Rectal smooth muscle tissue (tissue), 1 donor: ENCODE measurements at regions not wholly inside any gene's neighbourhood (a gene's known extent, or its start where the extent isn't known, plus 50 kb on each side); places are given as distances from the start of the nearest gene placed in this dataset.
"Not testable (repeated sequence)": the region's sequence is repeated elsewhere in the genome, so short reads cannot be mapped to it uniquely, and the experiment has no call there.

ENCODE experiments used
- H3K27ac ChIP-seq: one replicate; pipeline ENCODE4 v1.7.0; 2013; ENCODE audit warnings: low read depth, low read length, inconsistent platforms
- H3K27me3 ChIP-seq: one replicate; pipeline ENCODE4 v1.7.0; 2013; ENCODE audit warnings: low read length; ENCODE audit not compliant: control insufficient read depth, insufficient read depth
- H3K36me3 ChIP-seq: one replicate; pipeline ENCODE4 v1.7.0; 2013; ENCODE audit warnings: low read length; ENCODE audit not compliant: control insufficient read depth, insufficient read depth
- H3K4me1 ChIP-seq: one replicate; pipeline ENCODE4 v1.7.0; 2013; ENCODE audit warnings: low read length; ENCODE audit not compliant: control insufficient read depth, insufficient read depth
- H3K4me3 ChIP-seq: one replicate; pipeline ENCODE4 v1.7.0; 2013; ENCODE audit warnings: low read length
- H3K9ac ChIP-seq: one replicate; pipeline ENCODE4 v1.7.0; 2013; ENCODE audit warnings: low read length

DNA sequence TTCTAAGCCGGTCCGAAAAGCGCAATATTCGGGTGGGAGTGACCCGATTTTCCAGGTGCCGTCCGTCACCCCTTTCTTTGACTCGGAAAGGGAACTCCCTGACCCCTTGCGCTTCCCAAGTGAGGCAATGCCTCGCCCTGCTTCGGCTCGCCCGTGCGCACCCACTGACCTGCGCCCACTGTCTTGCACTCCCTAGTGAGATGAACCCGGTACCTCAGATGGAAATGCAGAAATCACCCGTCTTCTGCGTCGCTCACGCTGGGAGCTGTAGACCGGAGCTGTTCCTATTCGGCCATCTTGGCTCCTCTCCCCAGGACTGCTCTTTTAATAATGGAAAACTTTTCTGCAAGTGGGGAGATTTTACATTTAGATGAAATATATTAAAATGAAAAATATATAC, 297.5 kb downstream of the LNPK start:
- not testable (repeated sequence) for H3K9ac ChIP-seq, H3K4me3 ChIP-seq

DNA sequence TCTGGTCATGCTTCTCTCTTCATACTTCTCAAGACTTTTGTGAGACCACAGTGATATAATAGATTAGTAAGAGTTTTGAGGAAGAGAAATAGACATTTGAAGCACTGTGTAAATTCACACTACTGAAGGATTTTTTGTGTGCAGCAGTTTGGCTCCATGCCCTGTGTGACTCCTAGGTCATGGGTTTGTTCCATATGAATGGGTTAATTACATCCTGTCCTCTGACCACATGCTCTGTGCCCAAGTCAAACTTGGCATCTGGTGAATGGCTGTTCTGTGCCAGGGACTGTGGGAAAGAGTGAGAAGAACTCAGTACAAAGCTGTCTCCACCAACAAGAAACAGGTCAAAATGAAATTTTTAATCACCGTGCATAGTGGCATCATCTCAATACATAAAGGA, 304.0 kb downstream of the LNPK start:
- H3K4me1 ChIP-seq = no peaks in the 10 kb centered on the region
- no peak overlapping the region for H3K9ac ChIP-seq
- H3K36me3 ChIP-seq = no peaks in the 10 kb centered on the region
- no peak overlapping the region for H3K27ac ChIP-seq
- H3K27me3 ChIP-seq = no peaks in the 10 kb centered on the region
- H3K4me3 ChIP-seq = no peak overlapping the region

More for the DNA sequence above, 297.5 kb downstream of the LNPK start:
- not testable (repeated sequence) for H3K4me1 ChIP-seq, H3K36me3 ChIP-seq, H3K27ac ChIP-seq, H3K27me3 ChIP-seq

- Histone ChIP-seq H3K4me1 (no peaks in the 10 kb centered on the region), H3K36me3 (no peaks in the 10 kb centered on the region), H3K4me3 (no peak overlapping the region), H3K27ac (no peak overlapping the region), H3K9ac (no peak overlapping the region), H3K27me3 (no peaks in the 10 kb centered on the region)
Measured at GRCh38 chr2:175690113-175690837, 311.8 kb downstream of the LNPK start.

- Histone ChIP-seq H3K27me3 (no peaks in the 10 kb centered on the region), H3K4me1 (no peaks in the 10 kb centered on the region), H3K27ac (no peak overlapping the region), H3K36me3 (no peaks in the 10 kb centered on the region), H3K9ac (no peak overlapping the region), H3K4me3 (no peak overlapping the region)
Measured at GRCh38 chr2:175688243-175688642, 313.8 kb downstream of the LNPK start.

GRCh38 chr2:175687465-175687864, 314.6 kb downstream of the LNPK start:
- Histone ChIP-seq H3K36me3 (no peaks in the 10 kb centered on the region), H3K4me3 (no peak overlapping the region), H3K9ac (no peak overlapping the region), H3K27me3 (no peaks in the 10 kb centered on the region), H3K4me1 (no peaks in the 10 kb centered on the region), H3K27ac (no peak overlapping the region)

DNA sequence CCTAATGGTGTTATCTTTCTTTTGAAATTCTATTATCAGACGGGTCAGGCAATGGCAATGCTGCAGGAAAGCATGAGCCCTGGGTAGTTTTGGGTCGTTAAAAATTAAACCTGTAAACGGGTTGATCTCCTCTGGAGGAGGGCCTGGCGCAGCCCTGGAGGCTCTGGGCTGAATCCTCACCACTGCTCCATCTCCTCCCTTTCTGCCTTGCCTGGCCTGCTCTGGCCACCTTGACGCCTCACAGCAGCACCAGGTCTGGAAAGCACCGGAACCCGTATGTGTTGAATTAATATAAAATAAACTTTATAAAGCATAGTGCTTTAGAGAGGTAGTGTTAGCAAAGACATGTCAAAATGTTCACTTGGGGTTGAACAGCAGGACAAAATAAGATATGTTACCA, 316.1 kb downstream of the LNPK start:
- no peaks in the 10 kb centered on the region for H3K27me3 ChIP-seq

DNA sequence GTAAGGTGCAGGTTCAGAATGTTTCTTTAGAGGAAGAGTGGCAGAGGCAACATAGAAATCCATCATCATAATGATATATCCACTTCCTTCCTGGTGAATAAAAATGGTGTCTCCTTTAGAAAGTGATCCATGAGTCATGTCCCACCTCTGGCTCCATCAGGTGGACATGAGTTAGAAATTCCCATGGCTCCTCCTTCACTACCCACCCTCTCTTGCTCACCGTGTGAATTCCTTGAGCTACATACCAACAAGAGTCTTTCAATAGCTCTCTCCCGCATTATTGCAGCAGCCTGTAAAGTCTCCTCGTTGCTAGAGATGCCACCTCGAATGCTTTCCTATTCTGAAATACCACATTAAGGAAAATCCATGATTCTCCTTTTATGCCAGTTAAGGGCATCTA, 317.6 kb downstream of the LNPK start:
- Histone ChIP-seq H3K27ac (no peak overlapping the region), H3K9ac (no peak overlapping the region), H3K4me1 (no peaks in the 10 kb centered on the region), H3K36me3 (no peaks in the 10 kb centered on the region), H3K27me3 (no peaks in the 10 kb centered on the region), H3K4me3 (no peak overlapping the region)

More for the DNA sequence above, 316.1 kb downstream of the LNPK start:
- H3K27ac ChIP-seq = no peak overlapping the region
- no peaks in the 10 kb centered on the region for H3K4me1 ChIP-seq
- H3K4me3 ChIP-seq = no peak overlapping the region
- H3K9ac ChIP-seq = no peak overlapping the region
- H3K36me3 ChIP-seq = no peaks in the 10 kb centered on the region

DNA sequence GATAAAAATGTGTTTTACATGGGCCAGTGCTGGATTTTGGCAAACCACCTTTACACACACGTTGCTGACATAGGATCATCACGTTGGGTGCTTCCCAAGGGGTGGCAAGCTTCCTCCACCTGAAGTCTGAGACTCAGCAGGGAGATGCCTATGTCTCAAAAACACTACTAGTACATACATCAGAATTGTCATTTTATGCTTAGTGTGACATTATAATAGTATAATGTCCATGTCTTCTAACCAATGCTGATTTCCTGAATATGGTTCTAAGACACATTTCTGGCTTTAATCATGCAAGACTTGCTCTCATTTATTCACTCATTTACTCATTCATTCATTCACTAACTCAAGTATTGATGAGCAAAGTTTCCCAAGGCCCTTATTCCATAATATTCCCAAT, 322.3 kb downstream of the LNPK start:
- Histone ChIP-seq H3K4me1 (no peaks in the 10 kb centered on the region), H3K27ac (no peak overlapping the region), H3K36me3 (no peaks in the 10 kb centered on the region), H3K27me3 (no peaks in the 10 kb centered on the region), H3K4me3 (no peak overlapping the region), H3K9ac (no peak overlapping the region)

GRCh38 chr2:175679231-175679630, 322.8 kb downstream of the LNPK start:
- Histone ChIP-seq H3K36me3 (no peaks in the 10 kb centered on the region), H3K27ac (no peak overlapping the region), H3K4me3 (no peak overlapping the region), H3K4me1 (no peaks in the 10 kb centered on the region), H3K27me3 (no peaks in the 10 kb centered on the region), H3K9ac (no peak overlapping the region)

DNA sequence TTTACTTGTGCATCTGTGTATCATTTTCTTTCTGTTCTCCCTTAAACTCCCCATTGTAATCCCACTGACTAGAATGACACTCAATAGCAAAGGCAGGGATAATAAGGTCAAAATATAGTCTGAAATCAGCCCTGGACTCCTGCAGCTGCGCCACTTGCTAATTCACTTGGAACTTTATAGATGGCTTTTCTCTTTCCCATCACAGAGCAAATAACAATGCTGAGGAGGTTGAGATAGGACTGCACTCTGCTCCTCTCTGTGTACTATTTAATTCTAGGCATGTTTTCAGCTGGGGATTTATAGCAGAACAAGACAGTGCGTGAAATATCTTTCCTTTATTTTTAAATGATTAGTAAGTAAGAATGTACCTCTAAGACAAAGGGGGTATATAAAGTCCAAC, 324.2 kb downstream of the LNPK start:
- H3K4me1 ChIP-seq = no peaks in the 10 kb centered on the region
- no peak overlapping the region for H3K27ac ChIP-seq
- H3K4me3 ChIP-seq = no peak overlapping the region
- no peak overlapping the region for H3K9ac ChIP-seq
- H3K27me3 ChIP-seq = no peaks in the 10 kb centered on the region
- H3K36me3 ChIP-seq = no peaks in the 10 kb centered on the region

DNA sequence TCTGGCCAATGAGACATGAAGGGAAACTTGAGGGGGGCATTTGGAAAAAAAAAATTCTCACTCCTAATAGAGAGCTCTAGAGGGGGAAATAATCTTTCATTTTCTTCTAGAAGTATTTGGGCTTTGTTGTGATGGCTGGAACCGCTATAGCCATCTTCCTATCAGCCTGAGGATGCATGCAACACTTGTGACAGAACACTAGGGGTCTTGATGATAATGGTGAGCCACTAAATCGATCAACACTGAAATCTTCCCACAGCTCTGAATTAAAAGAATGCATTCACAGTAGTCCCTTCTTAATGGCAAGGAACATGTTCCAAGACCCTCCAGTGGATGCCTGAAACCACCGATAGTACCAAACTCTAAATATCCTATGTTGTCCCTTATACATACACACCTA, 325.3 kb downstream of the LNPK start:
- Histone ChIP-seq H3K9ac (no peak overlapping the region), H3K4me1 (no peaks in the 10 kb centered on the region), H3K27ac (no peak overlapping the region), H3K27me3 (no peaks in the 10 kb centered on the region), H3K36me3 (no peaks in the 10 kb centered on the region), H3K4me3 (no peak overlapping the region)

DNA sequence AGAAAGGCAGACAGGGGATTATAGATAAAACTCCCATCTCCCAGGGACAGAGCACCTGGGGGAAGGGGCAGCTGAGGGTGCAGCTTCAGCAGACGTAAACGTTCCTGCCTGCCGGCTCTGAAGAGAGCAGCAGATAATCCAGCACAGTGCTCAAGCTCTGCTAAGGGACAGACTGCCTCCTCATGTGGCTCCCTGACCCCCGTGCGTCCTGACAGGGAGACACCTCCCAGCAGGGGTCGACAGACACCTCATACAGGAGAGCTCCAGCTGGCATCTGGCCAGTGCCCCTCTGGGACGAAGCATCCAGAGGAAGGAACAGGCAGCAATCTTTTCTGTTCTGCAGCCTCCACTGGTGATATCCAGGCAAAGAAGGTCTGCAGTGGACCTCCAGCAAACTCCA, 333.3 kb downstream of the LNPK start:
- not testable (repeated sequence) for H3K9ac ChIP-seq, H3K27ac ChIP-seq, H3K4me3 ChIP-seq, H3K27me3 ChIP-seq, H3K4me1 ChIP-seq, H3K36me3 ChIP-seq

- H3K36me3 ChIP-seq = no peaks in the 10 kb centered on the region
- H3K27me3 ChIP-seq = no peaks in the 10 kb centered on the region
- no peak overlapping the region for H3K27ac ChIP-seq
- H3K4me1 ChIP-seq = no peaks in the 10 kb centered on the region
- H3K4me3 ChIP-seq = no peak overlapping the region
- H3K9ac ChIP-seq = no peak overlapping the region
Measured at GRCh38 chr2:175662335-175662734, 339.7 kb downstream of the LNPK start.
